ENCODE measurements at regions not wholly inside any gene's neighbourhood (a gene's known extent, or its start where the extent isn't known, plus 50 kb on each side); places are given as distances from the start of the nearest gene placed in this dataset.

GRCh38 chr22:48106215-48106614, 1343.8 kb downstream of the TBC1D22A start:
- no peak for DNase-seq (ENCODE audit: low read depth in 2 of 2)

DNA sequence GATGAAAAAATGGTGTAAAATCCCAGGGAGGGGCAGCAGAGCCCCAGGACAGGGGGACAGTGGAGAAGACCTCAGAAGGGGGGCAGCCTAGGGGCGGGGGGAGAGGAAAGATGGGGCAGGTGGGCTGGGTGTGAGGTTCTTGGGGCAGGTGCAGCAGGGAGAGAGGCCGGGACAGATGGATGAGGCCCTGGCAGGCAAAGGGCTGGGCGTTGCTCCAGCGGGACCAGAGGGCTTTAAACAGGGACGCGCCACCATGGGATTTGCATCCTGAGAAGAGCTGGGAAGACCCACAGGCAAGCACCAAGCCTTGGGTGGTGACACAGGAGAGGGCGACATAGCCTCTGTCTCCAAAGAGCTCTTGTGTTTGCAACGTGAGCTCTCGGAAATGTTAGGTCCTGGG, 1342.8 kb downstream of the TBC1D22A start:
- no peak for DNase-seq (ENCODE audit: low read depth in 2 of 2)

DNA sequence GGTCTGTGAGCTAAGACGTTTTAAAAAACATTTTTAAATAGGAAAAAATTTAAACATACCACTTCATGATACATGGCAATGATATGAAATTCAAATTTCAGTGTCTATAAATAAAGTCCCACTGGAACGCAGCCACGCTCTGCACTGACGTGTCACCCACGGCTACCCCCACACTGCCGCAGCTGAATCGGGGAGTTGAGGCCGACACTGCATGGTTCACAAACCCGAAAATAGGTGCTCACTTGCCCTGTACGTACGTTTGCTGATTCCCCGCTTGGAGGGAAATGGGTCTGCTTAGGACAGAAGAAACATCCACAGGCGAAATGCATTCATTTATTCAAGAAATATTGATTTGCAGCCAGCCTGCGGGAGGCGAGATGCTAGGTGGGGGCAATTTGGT, 1342.3 kb downstream of the TBC1D22A start:
- no peak for DNase-seq (ENCODE audit: low read depth in 2 of 2)

GRCh38 chr22:48104102-48104738, 1341.8 kb downstream of the TBC1D22A start:
- no peak for DNase-seq (ENCODE audit: low read depth in 2 of 2)

DNA sequence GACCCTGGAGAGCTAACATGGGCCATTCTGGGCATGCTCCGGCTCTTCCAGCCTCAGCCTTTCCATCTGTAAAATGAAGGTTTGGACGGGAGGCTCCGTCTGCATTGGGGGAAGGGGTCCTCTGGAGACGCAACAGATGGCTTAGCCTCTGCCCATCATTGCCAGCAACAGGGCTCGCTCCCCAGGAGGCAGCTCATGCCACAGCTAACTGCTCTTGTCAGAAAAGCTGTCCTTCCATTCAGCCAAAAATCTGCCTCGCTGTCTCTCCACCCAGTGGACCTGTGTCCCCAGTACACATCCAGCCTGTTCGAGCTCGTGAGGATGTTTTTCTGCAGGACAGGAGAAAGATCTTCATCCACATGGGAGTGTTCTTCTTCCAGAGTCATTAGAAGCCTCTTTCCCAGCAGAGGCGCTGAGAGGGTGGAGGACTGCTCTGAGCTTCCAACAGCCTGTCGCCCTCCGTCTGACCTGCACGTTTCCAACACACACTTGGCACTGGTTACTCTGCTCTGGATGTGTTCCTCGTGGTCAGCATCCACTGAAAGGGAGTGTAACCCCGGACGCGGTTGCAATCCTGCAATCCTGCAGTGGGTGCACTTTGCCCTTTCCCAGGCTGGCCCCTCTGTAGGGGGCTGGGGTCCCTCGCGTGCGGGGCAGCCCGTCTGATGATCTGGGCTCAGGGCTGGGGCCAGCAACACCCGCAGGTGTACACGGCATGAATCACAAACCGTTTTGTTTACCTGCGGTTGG, 1340.9 kb downstream of the TBC1D22A start:
- DNase-seq (ENCODE audit: low read depth in 2 of 2) = no peak

- no peak for DNase-seq (ENCODE audit: low read depth in 2 of 2)
These were observed 1340.1 kb downstream of the TBC1D22A start for GRCh38 chr22:48102581-48102980.

DNA sequence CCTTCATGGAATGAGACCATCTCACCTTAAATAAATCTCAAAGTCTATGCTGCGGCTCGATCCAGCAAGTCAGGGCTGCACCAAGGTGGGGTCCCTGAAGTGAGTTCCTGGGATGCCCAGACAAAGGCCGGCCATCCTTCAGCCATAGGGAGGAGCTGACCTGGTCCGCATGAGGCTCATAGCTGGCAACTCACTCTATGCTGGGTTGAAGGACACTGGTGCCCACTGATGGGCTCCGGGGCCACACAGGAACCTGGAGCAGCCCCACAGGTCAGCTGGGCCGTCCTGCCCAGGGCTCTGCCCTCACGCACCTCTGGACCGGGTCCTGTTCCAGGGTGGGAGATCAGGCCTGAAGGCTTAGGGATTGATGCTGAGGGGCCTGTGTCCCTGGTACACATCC, 1339.3 kb downstream of the TBC1D22A start:
- no peak for DNase-seq (ENCODE audit: low read depth in 2 of 2)

- no peak for DNase-seq (ENCODE audit: low read depth in 2 of 2)
These were observed 1338.4 kb downstream of the TBC1D22A start for GRCh38 chr22:48100685-48101417.

DNA sequence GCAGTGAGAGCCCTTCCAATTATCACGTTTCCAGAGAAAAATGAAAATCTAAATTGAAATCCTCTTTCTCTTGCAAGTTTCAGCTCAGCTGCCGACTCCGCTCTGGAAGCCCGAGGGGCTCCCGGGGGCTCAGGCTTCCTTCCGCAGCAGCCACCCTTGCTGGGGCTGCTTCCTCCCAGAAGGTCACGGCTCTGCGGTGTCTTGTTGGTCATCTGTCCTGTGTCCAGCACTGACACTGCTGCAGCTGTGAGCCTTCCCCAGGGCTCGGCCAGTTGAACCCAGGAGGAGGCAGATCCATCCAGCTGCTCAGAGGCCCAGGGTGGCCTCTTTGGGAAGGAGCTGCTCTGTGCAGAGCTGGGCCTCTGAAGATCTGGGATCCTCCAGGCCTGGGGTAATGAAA, 1337.2 kb downstream of the TBC1D22A start:
- no peak for DNase-seq (ENCODE audit: low read depth in 2 of 2)

GRCh38 chr22:48099251-48099650, 1336.8 kb downstream of the TBC1D22A start:
- DNase-seq (ENCODE audit: low read depth in 2 of 2) = no peak

DNA sequence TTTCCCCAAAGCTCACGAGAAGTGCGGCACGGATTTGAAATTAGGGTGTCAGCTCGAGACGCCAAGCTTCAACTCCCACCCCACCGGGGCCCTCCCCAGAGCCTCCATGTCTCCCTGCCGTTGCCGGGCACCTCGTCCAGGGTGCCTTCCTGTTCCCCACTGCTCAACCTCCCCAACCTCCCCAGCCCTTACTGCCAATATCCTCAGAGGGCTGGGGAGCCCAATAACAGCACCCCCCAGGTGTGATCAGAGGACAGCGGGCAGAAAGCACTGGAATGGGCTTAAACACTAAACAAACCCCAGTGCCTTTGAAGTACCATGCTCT, 1336.4 kb downstream of the TBC1D22A start:
- no peak for DNase-seq (ENCODE audit: low read depth in 2 of 2)

GRCh38 chr22:48098243-48098920, 1335.9 kb downstream of the TBC1D22A start:
- DNase-seq (ENCODE audit: low read depth in 2 of 2) = no peak

- no peak for DNase-seq (ENCODE audit: low read depth in 2 of 2)
These were observed 1335.3 kb downstream of the TBC1D22A start for GRCh38 chr22:48097723-48098122.

DNA sequence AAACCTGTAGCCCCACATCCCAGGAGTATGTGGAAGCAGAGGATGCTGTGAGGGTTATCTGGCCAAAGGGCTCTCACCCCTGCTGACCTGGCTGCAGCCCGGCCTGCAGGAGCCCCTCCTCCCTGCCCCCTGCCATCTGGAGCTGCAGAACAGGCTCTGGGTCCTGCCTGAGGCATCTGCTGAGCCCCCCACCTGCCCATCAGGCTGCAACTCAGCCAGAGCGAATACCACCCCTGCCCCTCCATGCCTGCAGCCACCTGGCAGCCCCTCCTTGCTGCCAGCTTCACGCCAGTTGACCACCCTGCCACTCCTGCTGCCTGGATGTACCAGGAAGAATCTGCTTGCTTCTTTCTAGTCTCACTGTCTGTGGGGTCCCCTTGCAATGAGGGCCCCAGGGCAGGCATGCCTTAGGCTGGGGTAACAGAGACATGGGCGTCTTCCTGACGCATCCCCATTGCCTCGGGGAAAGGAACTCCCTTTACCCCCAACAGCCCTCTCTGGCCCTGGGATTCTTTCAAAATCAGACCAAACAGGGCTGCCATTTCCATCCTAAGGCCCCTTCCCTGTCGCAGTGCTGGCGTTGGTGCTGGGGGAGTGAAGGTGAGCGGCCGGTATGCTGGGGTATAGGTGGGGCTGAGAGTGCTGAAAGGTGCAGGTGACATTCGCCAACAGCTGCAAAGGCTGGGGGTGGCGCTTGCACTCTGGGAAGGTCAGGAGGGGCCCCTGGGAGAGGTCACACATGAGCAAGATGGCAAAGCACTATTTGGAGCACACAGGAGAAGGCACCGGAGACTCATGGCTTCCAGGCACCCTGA, 1334.6 kb downstream of the TBC1D22A start:
- no peak for DNase-seq (ENCODE audit: low read depth in 2 of 2)

DNA sequence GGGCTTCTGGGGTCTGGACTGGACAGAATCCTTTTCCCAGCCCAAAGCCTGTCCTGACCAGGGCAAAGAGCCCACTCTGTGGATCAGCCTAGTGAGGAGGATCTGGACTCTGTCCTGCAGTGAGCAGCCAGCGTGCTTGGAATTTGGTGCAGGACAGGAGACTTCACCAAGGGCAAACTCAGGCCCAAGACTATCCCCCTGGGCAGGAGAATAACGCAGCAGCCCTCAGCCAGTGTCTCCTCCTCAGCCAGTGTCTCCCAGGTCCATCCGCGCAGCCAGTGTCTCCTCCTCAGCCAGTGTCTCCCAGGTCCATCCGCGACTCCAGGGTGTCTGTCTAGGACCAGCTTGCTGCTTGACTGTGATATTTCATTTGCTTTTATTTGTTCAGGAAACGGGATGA, 1334.0 kb downstream of the TBC1D22A start:
- no peak for DNase-seq (ENCODE audit: low read depth in 2 of 2)

GRCh38 chr22:48093981-48094380, 1331.5 kb downstream of the TBC1D22A start:
- no peak for DNase-seq (ENCODE audit: low read depth in 2 of 2)

GRCh38 chr22:48092866-48093265, 1330.4 kb downstream of the TBC1D22A start:
- no peak for DNase-seq (ENCODE audit: low read depth in 2 of 2)

- no peak for DNase-seq (ENCODE audit: low read depth in 2 of 2)
These were observed 1329.3 kb downstream of the TBC1D22A start for GRCh38 chr22:48091656-48092223.

GRCh38 chr22:48091060-48091650, 1328.7 kb downstream of the TBC1D22A start:
- no peak for DNase-seq (ENCODE audit: low read depth in 2 of 2)

DNA sequence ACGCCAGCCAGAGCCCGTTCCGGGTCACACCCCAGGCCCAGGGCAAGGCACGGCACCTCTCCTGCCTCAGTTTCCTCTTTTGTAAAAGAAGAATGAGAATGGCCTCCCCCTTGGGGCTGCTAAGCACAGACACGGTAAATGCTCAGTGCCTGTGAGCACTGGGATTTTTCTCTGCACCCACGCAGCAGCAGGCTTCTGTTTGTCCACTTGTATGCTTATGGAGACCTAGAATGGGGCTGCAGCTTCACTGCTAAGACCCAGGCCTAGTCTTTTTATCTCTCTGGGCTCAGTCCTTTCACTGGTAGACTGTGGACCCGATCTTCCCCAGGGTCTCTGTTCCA, 1327.9 kb downstream of the TBC1D22A start:
- no peak for DNase-seq (ENCODE audit: low read depth in 2 of 2)
